Neural progenitor cell (in vitro differentiated cells): ENCODE measurements at regions not wholly inside any gene's neighbourhood (a gene's known extent, or its start where the extent isn't known, plus 50 kb on each side); places are given as distances from the start of the nearest gene placed in this dataset.

Experiments used
- CTCF ChIP-seq: fragments of 200-600 bp; sonication (generic); IDR thresholded peaks from 2 replicates; pipeline ENCODE4 v1.5.1; 2017; ENCODE audit warnings: antibody characterized with exemption, mild to moderate bottlenecking
- EZH2 ChIP-seq: fragments of 200-600 bp; sonication (generic); IDR thresholded peaks from 2 replicates; pipeline ENCODE4 v1.6.1; 2017; ENCODE audit warnings: antibody characterized with exemption, mild to moderate bottlenecking, moderate library complexity

GRCh38 chr18:77653792-77654191 is 404.1 kb downstream of the GALR1 start:
- no peak for TF ChIP-seq CTCF
- no peak for TF ChIP-seq EZH2
